Neural progenitor cell (in vitro differentiated cells): ENCODE measurements at regions not wholly inside any gene's neighbourhood (a gene's known extent, or its start where the extent isn't known, plus 50 kb on each side); places are given as distances from the start of the nearest gene placed in this dataset.

Experiments used
- DNase-seq: peaks from one replicate; pipeline ENCODE4 v3.0.0-alpha.2; 2016; ENCODE audit warnings: low spot score
- H2AFZ ChIP-seq: fragments of 200-600 bp; sonication (generic); replicated peaks from 2 replicates; pipeline ENCODE4 v1.6.1; 2016; ENCODE audit warnings: antibody characterized with exemption
- H3F3A ChIP-seq: fragments of 200-600 bp; sonication (generic); 2 replicates; pipeline ENCODE4 v1.6.1; 2016; ENCODE audit warnings: antibody characterized with exemption, low read depth
- H3K27ac ChIP-seq: fragments of 200-600 bp; sonication (generic); 2 replicates; pipeline ENCODE4 v1.5.1; 2016; ENCODE audit warnings: mild to moderate bottlenecking
- H3K27me3 ChIP-seq: fragments of 200-600 bp; sonication (generic); 2 replicates; pipeline ENCODE4 v1.6.1; 2016; ENCODE audit warnings: mild to moderate bottlenecking, moderate library complexity
- H3K36me3 ChIP-seq: fragments of 200-600 bp; sonication (generic); 2 replicates; pipeline ENCODE4 v1.5.1; 2016
- H3K4me1 ChIP-seq: fragments of 200-600 bp; sonication (generic); 2 replicates; pipeline ENCODE4 v1.6.1; 2016; ENCODE audit warnings: mixed run types
- H3K4me2 ChIP-seq: fragments of 200-600 bp; sonication (generic); 2 replicates; pipeline ENCODE4 v1.6.1; 2016
- H3K4me3 ChIP-seq: fragments of 200-600 bp; sonication (generic); 2 replicates; pipeline ENCODE4 v1.5.1; 2016
- H3K79me2 ChIP-seq: fragments of 200-600 bp; sonication (generic); 2 replicates; pipeline ENCODE4 v1.6.1; 2016; ENCODE audit warnings: low read depth
- H3K9ac ChIP-seq: fragments of 200-600 bp; sonication (generic); 2 replicates; pipeline ENCODE4 v1.6.1; 2016
- H3K9me3 ChIP-seq: fragments of 200-600 bp; sonication (generic); 2 replicates; pipeline ENCODE4 v1.5.1; 2016; ENCODE audit warnings: low read depth
- H4K20me1 ChIP-seq: fragments of 200-600 bp; sonication (generic); 2 replicates; pipeline ENCODE4 v1.6.1; 2016; ENCODE audit warnings: low read depth
- H3K27ac Mint-ChIP-seq: 3 replicates; pipeline ENCODE4 v1.8.0; 2021; ENCODE audit warnings: mixed read lengths
- H3K27me3 Mint-ChIP-seq: 2 replicates; pipeline ENCODE4 v1.8.0; 2022; ENCODE audit warnings: low read depth, mild to moderate bottlenecking, inconsistent platforms, moderate library complexity, mixed read lengths; ENCODE audit not compliant: insufficient read depth
- H3K36me3 Mint-ChIP-seq: 3 replicates; pipeline ENCODE4 v1.8.0; 2021; ENCODE audit warnings: mixed read lengths
- H3K4me1 Mint-ChIP-seq: 3 replicates; pipeline ENCODE4 v1.8.0; 2021; ENCODE audit warnings: mixed read lengths
- H3K4me3 Mint-ChIP-seq: 3 replicates; pipeline ENCODE4 v1.8.0; 2021; ENCODE audit warnings: mild to moderate bottlenecking, moderate library complexity, mixed read lengths
- H3K9me3 Mint-ChIP-seq: 3 replicates; pipeline ENCODE4 v1.8.0; 2020; ENCODE audit warnings: mixed read lengths
- EZH2 ChIP-seq: fragments of 200-600 bp; sonication (generic); IDR thresholded peaks from 2 replicates; pipeline ENCODE4 v1.6.1; 2017; ENCODE audit warnings: antibody characterized with exemption, mild to moderate bottlenecking, moderate library complexity
- EZH2phosphoT487 ChIP-seq: fragments of 200-600 bp; sonication (generic); IDR thresholded peaks from 2 replicates; pipeline ENCODE4 v1.6.1; 2017; ENCODE audit warnings: antibody characterized with exemption
- TF ChIP-seq, protein P1 (sequence below): fragments of 200-600 bp; sonication (generic); IDR thresholded peaks from 2 replicates; pipeline ENCODE4 v1.5.1; 2017; ENCODE audit warnings: antibody characterized with exemption, mild to moderate bottlenecking

GRCh38 chr18:24947521-24948305, 404.3 kb downstream of the ZNF521 start:
- Histone ChIP-seq H3K9me3 (no peaks in the 10 kb centered on the region), H3F3A (peaks cover 31% of the 10 kb centered on the region), H3K36me3 (no peaks in the 10 kb centered on the region), H3K4me2 (peak overlapping the region; percentile 16), H3K27ac (no peak overlapping the region), H2AFZ (no peak overlapping the region), H3K79me2 (no peaks in the 10 kb centered on the region), H4K20me1 (no peaks in the 10 kb centered on the region), H3K4me3 (no peak overlapping the region), H3K27me3 (peaks cover 16% of the 10 kb centered on the region), H3K9ac (no peak overlapping the region), H3K4me1 (peaks cover 46% of the 10 kb centered on the region)
- Mint-ChIP-seq H3K9me3 (peaks cover 14% of the 10 kb centered on the region), H3K4me1 (peaks cover 28% of the 10 kb centered on the region), H3K27ac (no peak overlapping the region), H3K36me3 (peaks cover 8% of the 10 kb centered on the region), H3K4me3 (no peak overlapping the region), H3K27me3 (peaks cover 6% of the 10 kb centered on the region)
- TF ChIP-seq, protein P1, sequence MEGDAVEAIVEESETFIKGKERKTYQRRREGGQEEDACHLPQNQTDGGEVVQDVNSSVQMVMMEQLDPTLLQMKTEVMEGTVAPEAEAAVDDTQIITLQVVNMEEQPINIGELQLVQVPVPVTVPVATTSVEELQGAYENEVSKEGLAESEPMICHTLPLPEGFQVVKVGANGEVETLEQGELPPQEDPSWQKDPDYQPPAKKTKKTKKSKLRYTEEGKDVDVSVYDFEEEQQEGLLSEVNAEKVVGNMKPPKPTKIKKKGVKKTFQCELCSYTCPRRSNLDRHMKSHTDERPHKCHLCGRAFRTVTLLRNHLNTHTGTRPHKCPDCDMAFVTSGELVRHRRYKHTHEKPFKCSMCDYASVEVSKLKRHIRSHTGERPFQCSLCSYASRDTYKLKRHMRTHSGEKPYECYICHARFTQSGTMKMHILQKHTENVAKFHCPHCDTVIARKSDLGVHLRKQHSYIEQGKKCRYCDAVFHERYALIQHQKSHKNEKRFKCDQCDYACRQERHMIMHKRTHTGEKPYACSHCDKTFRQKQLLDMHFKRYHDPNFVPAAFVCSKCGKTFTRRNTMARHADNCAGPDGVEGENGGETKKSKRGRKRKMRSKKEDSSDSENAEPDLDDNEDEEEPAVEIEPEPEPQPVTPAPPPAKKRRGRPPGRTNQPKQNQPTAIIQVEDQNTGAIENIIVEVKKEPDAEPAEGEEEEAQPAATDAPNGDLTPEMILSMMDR, result no peak
- TF ChIP-seq EZH2phosphoT487 (no peak), EZH2 (no peak)
- no peak for DNase-seq

DNA sequence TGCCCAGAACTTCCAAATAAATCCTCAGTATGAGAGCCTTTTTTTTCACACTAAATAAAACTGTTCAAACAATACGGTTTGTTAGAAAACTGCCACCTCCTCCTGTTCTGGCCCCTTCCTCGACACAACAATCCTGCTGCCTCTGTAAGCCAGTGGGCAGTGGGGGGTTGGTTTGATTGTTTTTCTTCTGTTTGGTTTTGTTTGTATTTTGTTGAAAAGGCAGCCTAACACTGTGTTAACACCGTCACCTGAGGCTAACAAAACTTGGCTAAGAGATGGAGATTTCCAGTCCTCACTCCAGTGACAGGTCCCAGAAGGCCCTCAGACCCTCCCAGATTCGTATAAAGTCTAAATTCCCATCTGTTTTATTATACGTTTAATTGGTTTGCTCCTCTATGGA, 402.1 kb downstream of the ZNF521 start:
- Histone ChIP-seq H3K4me1 (peaks cover 57% of the 10 kb centered on the region), H3K36me3 (no peaks in the 10 kb centered on the region), H3K4me3 (peak overlapping the region; percentile 9), H3F3A (peaks cover 46% of the 10 kb centered on the region), H2AFZ (no peak overlapping the region), H3K79me2 (no peaks in the 10 kb centered on the region), H3K27me3 (peaks cover 16% of the 10 kb centered on the region), H3K27ac (peak overlapping the region; percentile 79), H3K4me2 (peak overlapping the region; percentile 72), H4K20me1 (no peaks in the 10 kb centered on the region), H3K9ac (no peak overlapping the region), H3K9me3 (no peaks in the 10 kb centered on the region)
- H3K4me3 Mint-ChIP-seq, result no peak overlapping the region
- peaks cover 6% of the 10 kb centered on the region for H3K27me3 Mint-ChIP-seq
- peaks cover 34% of the 10 kb centered on the region for H3K4me1 Mint-ChIP-seq
- peaks cover 23% of the 10 kb centered on the region for H3K9me3 Mint-ChIP-seq
- peaks cover 10% of the 10 kb centered on the region for H3K36me3 Mint-ChIP-seq
- H3K27ac Mint-ChIP-seq, result peak overlapping the region; percentile 80
- TF ChIP-seq, protein P1, result no peak
- no peak for TF ChIP-seq EZH2phosphoT487
- no peak for TF ChIP-seq EZH2
- peak; percentile 78 for DNase-seq

DNA sequence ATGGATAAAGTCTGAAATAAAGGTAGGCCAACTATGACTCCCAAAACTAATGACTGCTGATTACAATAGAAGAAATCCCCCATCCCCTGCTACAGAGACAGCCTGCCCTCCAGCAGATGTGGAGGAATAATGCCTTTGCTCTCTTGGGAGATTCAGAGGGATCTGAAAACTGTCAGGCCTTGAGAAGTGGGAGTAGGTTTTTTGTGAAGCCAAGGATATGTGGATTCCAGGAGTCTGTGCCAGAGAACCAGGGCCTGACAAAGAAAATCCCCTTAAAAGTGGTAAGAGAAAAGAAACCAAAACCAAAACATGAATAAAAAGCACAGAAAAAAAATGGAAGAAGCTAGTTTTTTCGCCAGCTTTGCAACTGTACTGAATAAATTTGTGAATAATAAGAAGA, 397.6 kb downstream of the ZNF521 start:
- Histone ChIP-seq H3K9me3 (no peaks in the 10 kb centered on the region), H3K9ac (no peak overlapping the region), H3K4me3 (peak overlapping the region; percentile 6), H3K27ac (peak overlapping the region; percentile 11), H3K4me2 (peak overlapping the region; percentile 32), H3F3A (peaks cover 40% of the 10 kb centered on the region), H4K20me1 (no peaks in the 10 kb centered on the region), H2AFZ (peak overlapping the region; percentile 65), H3K79me2 (no peaks in the 10 kb centered on the region), H3K27me3 (peaks cover 6% of the 10 kb centered on the region), H3K36me3 (no peaks in the 10 kb centered on the region), H3K4me1 (peaks cover 36% of the 10 kb centered on the region)
- Mint-ChIP-seq H3K27ac (no peak overlapping the region), H3K4me1 (peaks cover 27% of the 10 kb centered on the region), H3K36me3 (peaks cover 5% of the 10 kb centered on the region), H3K4me3 (no peak overlapping the region), H3K27me3 (peaks cover 4% of the 10 kb centered on the region), H3K9me3 (peaks cover 19% of the 10 kb centered on the region)
- DNase-seq, result no peak
- TF ChIP-seq EZH2, result no peak

DNA sequence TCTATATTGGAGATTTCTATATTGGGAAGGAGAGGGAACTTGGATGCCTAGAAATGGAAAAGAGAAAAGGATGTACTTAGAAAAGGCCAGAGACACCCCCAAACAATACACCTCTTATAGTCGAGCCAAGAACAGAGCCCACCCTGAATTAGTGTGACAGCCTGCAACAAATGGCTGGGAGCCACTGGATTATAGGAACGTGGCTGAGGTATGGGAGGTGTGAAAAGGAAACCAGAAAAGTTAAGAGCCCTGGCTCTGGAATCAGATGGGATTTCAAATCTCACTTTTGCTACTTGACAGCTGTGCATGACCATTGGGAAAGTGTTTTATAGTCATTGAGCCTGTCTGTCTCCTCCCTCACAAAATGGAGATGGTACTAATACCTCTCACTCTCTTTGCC, 394.0 kb downstream of the ZNF521 start:
- Histone ChIP-seq H4K20me1 (no peaks in the 10 kb centered on the region), H3F3A (peaks cover 15% of the 10 kb centered on the region), H3K4me3 (no peak overlapping the region), H3K9ac (no peak overlapping the region), H3K4me1 (peaks cover 14% of the 10 kb centered on the region), H3K27me3 (no peaks in the 10 kb centered on the region), H3K36me3 (no peaks in the 10 kb centered on the region), H3K4me2 (no peak overlapping the region), H2AFZ (no peak overlapping the region), H3K27ac (no peak overlapping the region), H3K9me3 (no peaks in the 10 kb centered on the region), H3K79me2 (no peaks in the 10 kb centered on the region)
- TF ChIP-seq, protein P1, result no peak
- TF ChIP-seq EZH2phosphoT487 (no peak), EZH2 (no peak)
- Mint-ChIP-seq H3K36me3 (peaks cover 4% of the 10 kb centered on the region), H3K27ac (no peak overlapping the region), H3K4me3 (no peak overlapping the region), H3K9me3 (peaks cover 11% of the 10 kb centered on the region), H3K4me1 (peaks cover 12% of the 10 kb centered on the region), H3K27me3 (no peaks in the 10 kb centered on the region)
- DNase-seq, result no peak
